RCC 7860 (cell line): ENCODE measurements at regions not wholly inside any gene's neighbourhood (a gene's known extent, or its start where the extent isn't known, plus 50 kb on each side); places are given as distances from the start of the nearest gene placed in this dataset.

Experiments
- DNase-seq: peaks from one replicate; pipeline ENCODE4 v3.0.0-alpha.2; 2015; ENCODE audit warnings: low spot score
- FAIRE-seq: peaks from 2 replicates; lab custom pipeline; 2012; peaks lifted over from hg19 to GRCh38; lab: Jason Lieb, UNC

- no peak for FAIRE-seq
- DNase-seq = no peak
Measured at GRCh38 chr15:39134282-39134681, 446.6 kb upstream of the THBS1 start.

GRCh38 chr15:39135989-39136388, 444.9 kb upstream of the THBS1 start:
- DNase-seq (peak; percentile 94), FAIRE-seq (peak; percentile 89)

GRCh38 chr15:39139431-39140059, 441.3 kb upstream of the THBS1 start:
- DNase-seq (no peak), FAIRE-seq (no peak)

GRCh38 chr15:39140060-39140604, 440.7 kb upstream of the THBS1 start:
- peak; percentile 73 for FAIRE-seq
- DNase-seq = peak; percentile 83

- FAIRE-seq = no peak
Measured at GRCh38 chr15:39142500-39142899, 438.4 kb upstream of the THBS1 start.

GRCh38 chr15:39143479-39143878, 437.4 kb upstream of the THBS1 start:
- no peak for DNase-seq
- FAIRE-seq = no peak

More at GRCh38 chr15:39142500-39142899, 438.4 kb upstream of the THBS1 start:
- no peak for DNase-seq

GRCh38 chr15:39144051-39144450, 436.8 kb upstream of the THBS1 start:
- no peak for DNase-seq
- FAIRE-seq = no peak

GRCh38 chr15:39144613-39145499, 436.0 kb upstream of the THBS1 start:
- DNase-seq = no peak
- FAIRE-seq = peak; percentile 63

- DNase-seq (no peak), FAIRE-seq (peak; percentile 85)
Measured at GRCh38 chr15:39145854-39146625, 434.8 kb upstream of the THBS1 start.

GRCh38 chr15:39149636-39150150, 431.2 kb upstream of the THBS1 start:
- no peak for DNase-seq
- FAIRE-seq = no peak

GRCh38 chr15:39151545-39151944, 429.3 kb upstream of the THBS1 start:
- DNase-seq (no peak), FAIRE-seq (no peak)

- DNase-seq (no peak), FAIRE-seq (no peak)
Measured at GRCh38 chr15:39153058-39153714, 427.7 kb upstream of the THBS1 start.

GRCh38 chr15:39153716-39154115, 427.2 kb upstream of the THBS1 start:
- peak; percentile 43 for DNase-seq
- no peak for FAIRE-seq

- DNase-seq = no peak
- no peak for FAIRE-seq
Measured at GRCh38 chr15:39154227-39154638, 426.6 kb upstream of the THBS1 start.

- DNase-seq (no peak), FAIRE-seq (no peak)
Measured at GRCh38 chr15:39154776-39155175, 426.1 kb upstream of the THBS1 start.

GRCh38 chr15:39156166-39156565, 424.7 kb upstream of the THBS1 start:
- FAIRE-seq (no peak), DNase-seq (no peak)

GRCh38 chr15:39156646-39157250, 424.1 kb upstream of the THBS1 start:
- FAIRE-seq (no peak), DNase-seq (no peak)

- DNase-seq (no peak), FAIRE-seq (no peak)
Measured at GRCh38 chr15:39157882-39158281, 423.0 kb upstream of the THBS1 start.

- no peak for DNase-seq
- FAIRE-seq = no peak
Measured at GRCh38 chr15:39159833-39160232, 421.0 kb upstream of the THBS1 start.

GRCh38 chr15:39161096-39161495, 419.8 kb upstream of the THBS1 start:
- no peak for FAIRE-seq

More at GRCh38 chr15:39161096-39161495, 419.8 kb upstream of the THBS1 start:
- no peak for DNase-seq
